ENCODE measurements at regions not wholly inside any gene's neighbourhood (a gene's known extent, or its start where the extent isn't known, plus 50 kb on each side); places are given as distances from the start of the nearest gene placed in this dataset.

GRCh38 chr1:102365071-102365470, 368.3 kb upstream of the OLFM3 start:
- no peak for TF ChIP-seq CTCF (IDR thresholded peaks at IDR 0.05; ENCODE audit: extremely low read depth, missing control alignments)
- DNase-seq (ENCODE audit: low spot score): no peak

DNA sequence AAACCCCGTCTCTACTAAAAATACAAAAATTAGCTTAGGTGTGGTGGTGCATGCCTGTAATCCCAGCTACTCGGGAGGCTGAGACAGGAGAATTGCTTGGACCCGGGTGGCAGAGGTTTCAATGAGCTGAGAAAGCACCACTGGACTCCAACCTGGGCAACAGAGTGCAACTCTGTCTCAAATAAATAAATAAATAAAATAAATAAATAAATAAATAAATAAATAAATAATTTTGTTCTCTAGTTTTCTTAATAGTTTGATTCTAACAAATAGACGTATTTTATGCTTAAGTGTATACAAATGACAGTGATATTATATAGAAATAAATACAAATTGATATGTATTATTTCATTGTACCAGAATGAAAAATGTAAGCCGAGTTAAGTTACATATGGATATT, 339.9 kb upstream of the OLFM3 start:
- no peak for DNase-seq (ENCODE audit: low spot score)

GRCh38 chr1:102318104-102318806, 321.5 kb upstream of the OLFM3 start:
- no peak for DNase-seq (ENCODE audit: low spot score)
- no peak for TF ChIP-seq CTCF (IDR thresholded peaks at IDR 0.05; ENCODE audit: extremely low read depth, missing control alignments)

More for the DNA sequence above, 339.9 kb upstream of the OLFM3 start:
- no peak for TF ChIP-seq CTCF (IDR thresholded peaks at IDR 0.05; ENCODE audit: extremely low read depth, missing control alignments)

- no peak for TF ChIP-seq CTCF (IDR thresholded peaks at IDR 0.05; ENCODE audit: extremely low read depth, missing control alignments)
- no peak for DNase-seq (ENCODE audit: low spot score)
Measured at GRCh38 chr1:102315096-102315495, 318.4 kb upstream of the OLFM3 start.

DNA sequence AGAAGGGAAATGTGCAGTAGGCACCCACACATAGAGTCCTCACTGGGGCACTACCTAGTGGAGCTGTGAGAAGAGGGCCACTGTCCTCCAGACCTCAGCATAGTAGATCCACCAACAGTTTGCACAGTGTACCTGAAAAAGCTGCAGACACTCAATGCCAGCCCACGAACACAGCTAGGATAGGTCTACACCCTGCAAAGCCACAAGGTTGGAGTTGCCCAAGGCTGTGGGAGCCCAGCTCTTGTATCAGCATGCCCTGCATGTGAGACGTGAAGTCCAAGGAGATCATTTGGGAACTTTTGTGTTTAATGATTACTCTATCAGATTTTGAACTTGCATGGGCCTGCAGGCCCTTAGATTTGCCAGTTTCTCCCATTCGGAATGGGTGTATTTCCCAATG, 299.4 kb upstream of the OLFM3 start:
- TF ChIP-seq CTCF (IDR thresholded peaks at IDR 0.05; ENCODE audit: extremely low read depth, missing control alignments): no peak
- no peak for DNase-seq (ENCODE audit: low spot score)

- no peak for TF ChIP-seq CTCF (IDR thresholded peaks at IDR 0.05; ENCODE audit: extremely low read depth, missing control alignments)
- no peak for DNase-seq (ENCODE audit: low spot score)
Measured at GRCh38 chr1:102282955-102283354, 286.2 kb upstream of the OLFM3 start.

GRCh38 chr1:102262994-102263393, 266.3 kb upstream of the OLFM3 start:
- no peak for TF ChIP-seq CTCF (IDR thresholded peaks at IDR 0.05; ENCODE audit: extremely low read depth, missing control alignments)
- no peak for DNase-seq (ENCODE audit: low spot score)

Measured in GM20000 (cell line).